ENCODE measurements at regions not wholly inside any gene's neighbourhood (a gene's known extent, or its start where the extent isn't known, plus 50 kb on each side); places are given as distances from the start of the nearest gene placed in this dataset.

DNA sequence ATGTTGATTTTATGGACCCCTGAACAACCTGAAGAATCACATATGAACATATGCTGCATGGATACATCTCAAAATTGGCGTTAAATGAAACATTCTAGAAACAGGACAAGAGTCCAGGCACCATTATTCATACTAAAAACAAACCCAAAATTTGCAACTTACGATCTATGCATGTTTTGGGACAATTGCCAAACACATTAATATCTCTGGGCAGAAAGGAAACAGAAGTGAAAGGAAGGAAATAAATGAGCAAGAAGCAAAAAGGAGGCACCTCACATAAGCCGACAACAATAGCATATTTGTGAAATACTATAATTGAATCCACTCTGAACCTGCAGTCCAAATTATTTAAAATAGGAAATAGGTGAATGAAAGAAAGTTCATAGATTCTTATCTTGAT lies 1505.3 kb downstream of the AACS start:
- no peak for DNase-seq (ENCODE audit: low read depth in 2 of 2)

GRCh38 chr12:126572170-126572569 lies 1506.9 kb downstream of the AACS start:
- no peak for DNase-seq (ENCODE audit: low read depth in 2 of 2)

GRCh38 chr12:126581655-126582054 lies 1516.4 kb downstream of the AACS start:
- no peak for DNase-seq (ENCODE audit: low read depth in 2 of 2)

DNA sequence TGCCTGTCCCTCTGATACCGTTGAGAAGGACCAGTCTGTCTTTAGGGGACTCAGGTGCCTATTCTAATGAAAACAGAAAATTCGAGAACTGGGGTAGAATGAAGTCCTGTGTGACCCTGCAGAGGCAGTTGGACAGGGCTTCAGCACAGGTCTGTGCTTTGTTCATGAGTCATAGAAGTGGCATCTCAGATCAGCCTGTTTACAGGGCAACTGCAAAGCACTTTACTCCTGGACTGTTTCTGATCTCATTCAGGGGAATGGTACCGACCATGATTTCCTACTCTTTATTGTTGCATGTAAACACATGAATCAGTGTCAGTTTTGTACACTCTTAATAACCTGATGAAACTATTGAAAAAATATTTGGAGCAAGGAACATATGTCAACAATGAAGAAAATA lies 1517.0 kb downstream of the AACS start:
- DNase-seq (ENCODE audit: low read depth in 2 of 2) = no peak

DNA sequence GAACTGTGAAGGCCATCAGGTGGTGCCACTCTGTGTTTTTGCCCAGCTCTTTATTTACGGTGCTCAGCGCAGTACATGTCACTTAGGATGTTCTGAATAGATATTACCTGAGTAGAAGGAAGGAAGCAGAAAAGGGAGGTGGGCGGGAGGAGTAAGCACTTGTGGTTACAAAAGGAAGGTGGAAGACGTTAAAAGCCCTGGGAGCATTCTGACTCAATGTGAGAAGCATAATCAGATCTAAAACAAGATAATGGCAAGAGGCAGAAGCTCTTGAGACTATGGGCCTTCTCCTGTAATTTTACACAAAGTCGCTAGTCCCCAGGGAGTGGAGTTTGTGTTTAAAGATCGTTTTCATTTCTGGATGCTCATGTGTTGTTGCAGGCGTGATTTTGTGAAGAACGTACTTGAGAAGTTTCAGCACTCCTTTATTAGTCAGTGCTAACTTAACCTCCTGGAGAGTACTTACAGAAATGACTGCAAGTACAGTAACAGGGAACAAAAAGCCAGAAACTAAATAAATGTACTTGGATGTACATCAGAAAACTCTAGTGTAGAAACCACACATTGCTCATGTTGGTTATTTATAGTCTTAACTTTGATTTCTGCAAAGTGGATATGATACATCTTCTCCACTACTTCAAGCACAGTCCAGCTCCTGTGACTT lies 1523.5 kb downstream of the AACS start:
- no peak for DNase-seq (ENCODE audit: low read depth in 2 of 2)

DNA sequence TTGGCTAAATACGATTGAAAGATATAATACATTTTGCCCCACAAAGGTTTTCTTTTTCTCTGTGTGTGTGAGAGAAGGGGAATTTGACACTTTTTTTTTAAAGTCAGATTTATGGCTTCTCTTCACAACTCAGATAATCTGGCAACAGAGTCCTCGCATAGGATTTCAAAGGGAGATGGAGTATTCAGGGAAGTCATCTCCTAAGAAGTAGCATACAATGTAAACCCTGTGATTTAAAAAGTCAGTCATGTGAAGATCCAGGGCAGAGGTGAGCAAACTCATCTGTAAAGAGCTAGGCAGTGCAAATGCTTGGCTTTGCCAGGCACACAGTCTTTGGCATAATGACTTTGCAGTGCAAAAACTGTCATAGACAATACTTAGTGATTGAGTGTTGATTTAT lies 1526.3 kb downstream of the AACS start:
- DNase-seq (ENCODE audit: low read depth in 2 of 2) = no peak

DNA sequence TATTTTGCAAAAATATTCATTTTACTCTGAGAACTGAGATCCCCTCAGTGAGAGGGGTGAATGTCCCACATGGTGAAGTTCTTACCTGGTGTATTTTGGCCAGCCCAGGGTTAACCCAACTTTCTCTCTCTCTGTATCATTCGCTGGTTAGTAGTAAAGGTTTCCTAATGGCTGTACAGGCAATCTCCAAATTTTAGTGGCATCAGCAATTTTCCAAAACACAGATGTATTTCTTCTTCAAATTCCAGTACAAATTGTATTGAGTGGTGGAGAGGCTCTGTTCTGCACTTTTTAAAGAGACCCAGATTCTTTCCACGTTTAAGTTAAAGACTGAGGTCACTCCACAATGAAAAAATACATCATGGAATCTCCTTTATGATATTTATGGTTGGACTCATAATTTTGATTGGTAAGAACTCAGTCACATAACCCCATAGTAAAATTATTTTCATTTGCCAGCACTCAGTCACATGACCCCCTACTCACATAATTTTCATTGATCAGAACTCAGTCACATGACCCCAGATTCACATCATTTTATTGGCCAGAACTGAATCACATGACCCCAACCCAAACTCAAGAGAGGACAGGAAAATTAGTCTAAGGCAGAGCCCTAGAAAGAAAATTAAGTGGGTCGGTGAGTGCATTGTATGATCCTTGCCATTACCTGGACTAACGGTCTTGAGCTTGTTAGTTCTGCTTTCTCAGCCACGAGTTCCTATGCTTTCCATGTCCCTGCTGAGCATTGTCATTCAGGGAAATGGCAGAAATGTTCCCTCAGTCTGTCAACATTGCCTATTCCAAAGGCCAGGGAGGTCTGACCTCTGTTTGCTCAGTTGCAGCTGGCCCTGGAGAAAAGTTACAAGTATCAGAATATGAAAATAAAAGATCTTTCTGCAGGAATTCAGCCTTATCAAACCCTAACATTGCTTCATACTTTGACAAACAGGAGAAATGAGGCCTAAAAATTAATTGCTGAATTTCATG lies 1536.2 kb downstream of the AACS start:
- DNase-seq (ENCODE audit: low read depth in 2 of 2) = no peak

- DNase-seq (ENCODE audit: low read depth in 2 of 2) = no peak
Measured at GRCh38 chr12:126602612-126603011, 1537.4 kb downstream of the AACS start.

GRCh38 chr12:126607157-126607556 lies 1541.9 kb downstream of the AACS start:
- DNase-seq (ENCODE audit: low read depth in 2 of 2) = no peak

DNA sequence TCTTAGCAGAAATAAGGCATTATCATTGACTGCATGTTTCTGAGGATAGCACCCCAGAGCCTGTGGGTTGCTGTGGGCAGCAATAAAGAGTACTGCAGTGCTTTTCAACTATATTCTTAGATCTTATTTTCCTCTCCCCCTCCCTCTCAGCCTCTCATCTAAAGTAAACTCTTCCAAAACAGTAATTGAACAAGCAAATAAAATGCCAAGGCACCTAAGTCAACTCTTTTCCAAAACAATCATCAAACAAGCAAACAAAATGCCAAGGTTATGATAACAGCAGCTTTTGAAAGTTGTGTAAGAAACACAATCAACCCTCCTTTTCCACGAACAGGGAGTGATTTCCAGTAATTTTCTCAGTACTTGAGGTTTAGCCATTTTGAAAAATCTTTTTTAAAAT lies 1542.6 kb downstream of the AACS start:
- no peak for DNase-seq (ENCODE audit: low read depth in 2 of 2)

- no peak for DNase-seq (ENCODE audit: low read depth in 2 of 2)
Measured at GRCh38 chr12:126608607-126609175, 1543.5 kb downstream of the AACS start.

- DNase-seq (ENCODE audit: low read depth in 2 of 2) = no peak
Measured at GRCh38 chr12:126616441-126616840, 1551.2 kb downstream of the AACS start.

DNA sequence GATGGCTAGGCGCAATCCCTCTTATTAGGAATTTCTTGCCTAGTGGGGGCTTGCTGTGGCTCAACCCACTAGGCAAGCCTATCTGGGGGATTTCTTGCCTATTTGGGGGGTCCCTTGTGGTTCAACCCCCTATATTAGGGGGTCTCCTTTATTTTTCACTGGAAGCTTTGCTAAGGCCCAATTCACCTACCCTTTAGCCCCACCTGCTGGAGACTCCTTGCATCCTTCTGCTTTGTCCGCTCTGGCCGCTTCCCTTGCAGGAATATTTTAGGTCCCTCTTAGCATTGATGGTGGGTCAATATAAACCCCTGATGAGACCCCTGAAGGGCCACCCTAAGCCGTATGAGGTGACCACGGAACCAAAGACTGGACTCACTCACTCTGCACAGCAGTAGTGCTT lies 1552.1 kb downstream of the AACS start:
- DNase-seq (ENCODE audit: low read depth in 2 of 2) = no peak

GRCh38 chr12:126627596-126627995 lies 1562.4 kb downstream of the AACS start:
- no peak for DNase-seq (ENCODE audit: low read depth in 2 of 2)

- no peak for DNase-seq (ENCODE audit: low read depth in 2 of 2)
Measured at GRCh38 chr12:126636821-126637220, 1571.6 kb downstream of the AACS start.

DNA sequence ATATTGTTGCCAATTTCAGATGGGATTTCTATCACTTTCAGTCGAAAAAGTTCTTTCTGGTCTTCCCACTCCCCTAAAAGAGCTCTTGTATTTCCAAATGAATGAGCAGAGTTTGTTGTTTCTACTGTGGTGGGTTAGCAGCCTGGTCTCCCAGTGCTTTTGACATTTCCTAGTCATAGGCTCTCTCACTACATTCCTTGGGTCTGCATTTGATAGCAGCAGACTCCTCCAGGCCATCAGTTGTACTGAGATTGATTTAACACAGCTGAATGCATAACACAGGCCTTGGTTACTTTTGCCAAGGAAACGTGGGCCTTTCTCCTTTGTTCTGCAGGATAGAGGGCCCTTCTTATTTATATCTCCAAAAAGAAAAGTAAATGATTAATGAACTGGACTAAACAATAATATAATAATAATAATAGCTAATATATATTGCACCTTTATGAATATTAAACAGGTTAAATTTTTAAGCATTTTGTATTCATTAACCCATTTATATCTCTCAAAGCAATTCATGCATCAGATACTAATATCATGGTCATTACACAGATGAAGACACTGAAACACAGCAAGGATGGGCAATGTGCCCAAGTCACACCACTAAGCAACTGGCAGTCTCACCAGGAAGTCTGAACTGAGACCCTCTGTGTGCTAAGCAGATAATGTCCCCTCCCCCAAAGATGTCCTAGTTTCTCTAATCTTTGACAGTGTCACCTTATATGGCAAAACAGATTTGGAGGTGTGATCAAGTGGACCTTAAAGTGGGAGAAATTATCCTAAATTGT lies 1579.2 kb downstream of the AACS start:
- no peak for DNase-seq (ENCODE audit: low read depth in 2 of 2)

GRCh38 chr12:126648074-126648473 lies 1582.8 kb downstream of the AACS start:
- no peak for DNase-seq (ENCODE audit: low read depth in 2 of 2)

GRCh38 chr12:126651133-126651532 lies 1585.9 kb downstream of the AACS start:
- DNase-seq (ENCODE audit: low read depth in 2 of 2) = no peak

- DNase-seq (ENCODE audit: low read depth in 2 of 2) = no peak
Measured at GRCh38 chr12:126663304-126664094, 1598.3 kb downstream of the AACS start.

GRCh38 chr12:126667339-126667738 lies 1599.6 kb upstream of the TMEM132C start:
- no peak for DNase-seq (ENCODE audit: low read depth in 2 of 2)

DNA sequence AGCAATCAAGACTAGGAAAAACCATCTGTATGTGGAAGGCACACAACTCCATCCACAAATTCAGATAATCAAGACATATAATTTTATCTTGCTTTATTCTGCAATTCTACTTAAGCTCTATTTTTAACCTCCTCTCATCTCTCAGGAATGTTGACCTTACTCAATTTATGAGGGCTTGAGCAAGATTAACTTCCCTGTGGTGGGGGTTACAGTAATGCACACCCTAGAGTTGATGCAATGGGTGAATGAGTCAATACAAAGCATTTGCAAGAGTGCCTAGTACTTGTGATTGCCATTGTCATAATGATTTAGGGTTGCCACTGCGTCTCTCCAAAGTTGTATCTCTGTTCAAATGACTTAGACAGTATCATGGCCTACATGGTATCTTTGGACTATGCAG lies 1598.4 kb upstream of the TMEM132C start:
- DNase-seq (ENCODE audit: low read depth in 2 of 2) = no peak
